Panc1 (cell line): ENCODE measurements at regions not wholly inside any gene's neighbourhood (a gene's known extent, or its start where the extent isn't known, plus 50 kb on each side); places are given as distances from the start of the nearest gene placed in this dataset.

Experiments used
- ATAC-seq: fragments of 200-7000 bp; cut with Tn5 transposase; 2 replicates; pipeline ENCODE4 v1.9.1; 2020; ENCODE audit warnings: mild to moderate bottlenecking, moderate library complexity
- BruUV-seq: library from RNA; stranded (reverse); fragments of 400-500 nt; replicated peaks from 2 replicates; lab custom pipeline; 2021; lab: Mats Ljungman, UMichigan
- CTCF ChIA-PET: fragments of 300-600 bp; sonication (Branson Sonifier 250); formaldehyde crosslinking; loops from one replicate; lab custom pipeline; 2022; ENCODE audit warnings: antibody characterized with exemption; lab: Charles Lee
- POLR2A ChIA-PET: fragments of 300-600 bp; sonication (Branson Sonifier 250); formaldehyde crosslinking; loops from one replicate; lab custom pipeline; 2022; ENCODE audit warnings: antibody characterized with exemption; lab: Charles Lee
- DNase-seq: peaks from one replicate; pipeline ENCODE4 v3.0.0-alpha.2; 2010; ENCODE audit warnings: low read depth, low spot score
- H3K27ac ChIP-seq: 2 replicates; pipeline ENCODE4 v1.5.1; 2011; ENCODE audit warnings: mild to moderate bottlenecking, low read length, inconsistent platforms
- H3K27me3 ChIP-seq: fragments of 200-500 bp; sonication (Bioruptor generic); 2 replicates; pipeline ENCODE4 v1.6.0; 2014; ENCODE audit warnings: low read length, inconsistent platforms; ENCODE audit not compliant: control insufficient read depth, insufficient read depth
- H3K36me3 ChIP-seq: fragments of 200-500 bp; sonication (Bioruptor generic); 2 replicates; pipeline ENCODE4 v1.5.1; 2014; ENCODE audit warnings: inconsistent platforms, mild to moderate bottlenecking, low read length, moderate library complexity; ENCODE audit not compliant: control insufficient read depth, insufficient read depth
- H3K4me1 ChIP-seq: 2 replicates; pipeline ENCODE4 v1.5.1; 2011; ENCODE audit warnings: inconsistent platforms, mild to moderate bottlenecking, low read length, moderate library complexity; ENCODE audit not compliant: control insufficient read depth, insufficient read depth
- H3K4me3 ChIP-seq, 2 experiments: 2 replicates each; pipeline ENCODE4 v1.5.1; 2011 to 2012; ENCODE audit warnings: low read depth in 2 of 2, low read length in 2 of 2, mild to moderate bottlenecking in 2 of 2, inconsistent platforms in 1 of 2, moderate library complexity in 1 of 2
- H3K9me3 ChIP-seq: fragments of 200-500 bp; sonication (Bioruptor generic); 2 replicates; pipeline ENCODE4 v1.5.1; 2014; ENCODE audit warnings: low read depth, mild to moderate bottlenecking, inconsistent platforms, low read length, moderate library complexity; ENCODE audit not compliant: control insufficient read depth, insufficient read depth
- POLR2AphosphoS5 ChIP-seq: IDR thresholded peaks from 2 replicates; pipeline ENCODE4 v1.6.1; 2012; ENCODE audit warnings: mild to moderate bottlenecking, low read depth, low read length, moderate library complexity
- SIN3A ChIP-seq: IDR thresholded peaks from 2 replicates; pipeline ENCODE4 v1.6.1; 2012; ENCODE audit warnings: low read depth, mild to moderate bottlenecking, low read length, moderate library complexity, borderline replicate concordance; ENCODE audit not compliant: insufficient read depth
- TCF7L2 ChIP-seq: IDR thresholded peaks from 2 replicates; pipeline ENCODE4 v1.6.1; 2011; ENCODE audit warnings: mild to moderate bottlenecking, low read depth, low read length, inconsistent platforms
- in situ Hi-C: cut with HindIII; loops from 2 replicates; pipeline ENCODE4 v1.10.0; 2016; ENCODE audit warnings: low sequenced_read_pairs, low pct_unique_long_range_greater_than_20kb
- intact Hi-C: fragments of 100-400 bp; cut with micrococcal nuclease; formaldehyde crosslinking; loops from one replicate; pipeline ENCODE4 v1.10.0; 2022; ENCODE audit not compliant: unreplicated experiment
- TF ChIP-seq, protein P1 (sequence below), 2 experiments: IDR thresholded peaks; 2 replicates each; pipeline ENCODE4 v1.6.1; 2011 to 2012; ENCODE audit warnings: low read depth in 2 of 2, control low read depth in 1 of 2, low read length in 1 of 2, mild to moderate bottlenecking in 1 of 2, moderate library complexity in 1 of 2; ENCODE audit not compliant: insufficient read depth in 1 of 2
- TF ChIP-seq, protein P2 (sequence below): fragments of 450-650 bp; IDR thresholded peaks from 2 replicates; pipeline ENCODE4 v1.5.1; 2017; ENCODE audit warnings: mild to moderate bottlenecking

DNA sequence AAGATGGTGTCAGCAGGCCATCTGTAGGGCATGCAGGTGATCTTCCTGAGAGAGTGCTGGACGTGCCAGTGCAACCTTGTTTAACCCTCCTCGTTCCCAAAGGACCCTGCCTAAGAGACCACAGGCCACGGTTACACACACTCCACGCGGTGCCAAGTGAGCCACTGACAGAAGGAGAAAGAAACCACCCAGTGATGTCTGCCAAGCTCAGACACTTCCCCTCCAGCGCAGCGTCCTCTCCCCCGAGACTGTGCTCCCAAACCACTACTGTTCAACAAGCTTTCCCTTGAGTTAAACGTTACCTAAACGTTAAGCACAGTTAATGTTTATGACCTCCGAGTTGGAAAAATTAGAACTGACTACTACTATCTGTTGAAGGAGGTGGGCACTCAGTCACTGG lies 119.1 kb upstream of the NCK2 start:
- ATAC-seq, result no peak
- H3K4me1 ChIP-seq, result no peaks in the 10 kb centered on the region
- no peak for DNase-seq
- no peaks in the 10 kb centered on the region for H3K9me3 ChIP-seq
- no TSS peak for BruUV-seq
- in situ Hi-C loops, result no loop called here
- POLR2A ChIA-PET, result no interaction called here
- intact Hi-C loops, result no loop called here
- CTCF ChIA-PET, result no interaction called here
- TF ChIP-seq POLR2AphosphoS5 (no peak), SIN3A (no peak), TCF7L2 (no peak)
- TF ChIP-seq, protein P1, sequence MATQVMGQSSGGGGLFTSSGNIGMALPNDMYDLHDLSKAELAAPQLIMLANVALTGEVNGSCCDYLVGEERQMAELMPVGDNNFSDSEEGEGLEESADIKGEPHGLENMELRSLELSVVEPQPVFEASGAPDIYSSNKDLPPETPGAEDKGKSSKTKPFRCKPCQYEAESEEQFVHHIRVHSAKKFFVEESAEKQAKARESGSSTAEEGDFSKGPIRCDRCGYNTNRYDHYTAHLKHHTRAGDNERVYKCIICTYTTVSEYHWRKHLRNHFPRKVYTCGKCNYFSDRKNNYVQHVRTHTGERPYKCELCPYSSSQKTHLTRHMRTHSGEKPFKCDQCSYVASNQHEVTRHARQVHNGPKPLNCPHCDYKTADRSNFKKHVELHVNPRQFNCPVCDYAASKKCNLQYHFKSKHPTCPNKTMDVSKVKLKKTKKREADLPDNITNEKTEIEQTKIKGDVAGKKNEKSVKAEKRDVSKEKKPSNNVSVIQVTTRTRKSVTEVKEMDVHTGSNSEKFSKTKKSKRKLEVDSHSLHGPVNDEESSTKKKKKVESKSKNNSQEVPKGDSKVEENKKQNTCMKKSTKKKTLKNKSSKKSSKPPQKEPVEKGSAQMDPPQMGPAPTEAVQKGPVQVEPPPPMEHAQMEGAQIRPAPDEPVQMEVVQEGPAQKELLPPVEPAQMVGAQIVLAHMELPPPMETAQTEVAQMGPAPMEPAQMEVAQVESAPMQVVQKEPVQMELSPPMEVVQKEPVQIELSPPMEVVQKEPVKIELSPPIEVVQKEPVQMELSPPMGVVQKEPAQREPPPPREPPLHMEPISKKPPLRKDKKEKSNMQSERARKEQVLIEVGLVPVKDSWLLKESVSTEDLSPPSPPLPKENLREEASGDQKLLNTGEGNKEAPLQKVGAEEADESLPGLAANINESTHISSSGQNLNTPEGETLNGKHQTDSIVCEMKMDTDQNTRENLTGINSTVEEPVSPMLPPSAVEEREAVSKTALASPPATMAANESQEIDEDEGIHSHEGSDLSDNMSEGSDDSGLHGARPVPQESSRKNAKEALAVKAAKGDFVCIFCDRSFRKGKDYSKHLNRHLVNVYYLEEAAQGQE (IDR thresholded peaks at IDR 0.05; ENCODE audit: insufficient read depth in 1 of 2, low read depth in 2 of 2, low read length in 1 of 2), result no peak
- TF ChIP-seq, protein P2, sequence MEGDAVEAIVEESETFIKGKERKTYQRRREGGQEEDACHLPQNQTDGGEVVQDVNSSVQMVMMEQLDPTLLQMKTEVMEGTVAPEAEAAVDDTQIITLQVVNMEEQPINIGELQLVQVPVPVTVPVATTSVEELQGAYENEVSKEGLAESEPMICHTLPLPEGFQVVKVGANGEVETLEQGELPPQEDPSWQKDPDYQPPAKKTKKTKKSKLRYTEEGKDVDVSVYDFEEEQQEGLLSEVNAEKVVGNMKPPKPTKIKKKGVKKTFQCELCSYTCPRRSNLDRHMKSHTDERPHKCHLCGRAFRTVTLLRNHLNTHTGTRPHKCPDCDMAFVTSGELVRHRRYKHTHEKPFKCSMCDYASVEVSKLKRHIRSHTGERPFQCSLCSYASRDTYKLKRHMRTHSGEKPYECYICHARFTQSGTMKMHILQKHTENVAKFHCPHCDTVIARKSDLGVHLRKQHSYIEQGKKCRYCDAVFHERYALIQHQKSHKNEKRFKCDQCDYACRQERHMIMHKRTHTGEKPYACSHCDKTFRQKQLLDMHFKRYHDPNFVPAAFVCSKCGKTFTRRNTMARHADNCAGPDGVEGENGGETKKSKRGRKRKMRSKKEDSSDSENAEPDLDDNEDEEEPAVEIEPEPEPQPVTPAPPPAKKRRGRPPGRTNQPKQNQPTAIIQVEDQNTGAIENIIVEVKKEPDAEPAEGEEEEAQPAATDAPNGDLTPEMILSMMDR, result no peak
- H3K36me3 ChIP-seq, result no peaks in the 10 kb centered on the region
- peaks cover 5% of the 10 kb centered on the region for H3K27me3 ChIP-seq
- no peak overlapping the region for H3K4me3 ChIP-seq
- no peak overlapping the region for H3K27ac ChIP-seq

- H3K4me3 ChIP-seq, result no peak overlapping the region
- no peak for TF ChIP-seq SIN3A
- TF ChIP-seq, protein P2, result no peak
- no peak for TF ChIP-seq TCF7L2
- TF ChIP-seq, protein P1 (IDR thresholded peaks at IDR 0.05; ENCODE audit: insufficient read depth in 1 of 2, low read depth in 2 of 2, low read length in 1 of 2), result no peak
- TF ChIP-seq POLR2AphosphoS5, result no peak
- ChIA-PET POLR2A (no interaction called here), CTCF (no interaction called here)
- DNase-seq (no peak), ATAC-seq (no peak)
- H3K9me3 ChIP-seq, result no peaks in the 10 kb centered on the region
- no TSS peak for BruUV-seq
- intact Hi-C loops, result no loop called here
- no peaks in the 10 kb centered on the region for H3K4me1 ChIP-seq
- H3K36me3 ChIP-seq, result no peaks in the 10 kb centered on the region
- no peak overlapping the region for H3K27ac ChIP-seq
- in situ Hi-C loops, result no loop called here
- no peaks in the 10 kb centered on the region for H3K27me3 ChIP-seq
These were observed 123.7 kb upstream of the NCK2 start for GRCh38 chr2:105621038-105621437.
